ENCODE measurements at regions not wholly inside any gene's neighbourhood (a gene's known extent, or its start where the extent isn't known, plus 50 kb on each side); places are given as distances from the start of the nearest gene placed in this dataset.

- TF ChIP-seq SMC3 (conservative IDR thresholded peaks at IDR 0.05; ENCODE audit: poor library complexity), result no peak
These were observed 632.1 kb upstream of the AADAT start (continued) for GRCh38 chr4:170721812-170722373.

GRCh38 chr4:170716868-170717267 is 627.1 kb upstream of the AADAT start:
- H3K27me3 ChIP-seq (ENCODE audit: insufficient read depth, low read depth, low read length), result no peaks in the 10 kb centered on the region
- no peaks in the 10 kb centered on the region for H4K20me1 ChIP-seq (ENCODE audit: insufficient read depth)
- H2AFZ ChIP-seq (ENCODE audit: low read depth, low read length), result no peak overlapping the region
- H3F3A ChIP-seq (ENCODE audit: insufficient read depth, low read length, poor library complexity, severe bottlenecking), result no peaks in the 10 kb centered on the region
- no peaks in the 10 kb centered on the region for H3K79me2 ChIP-seq (replicated peaks; ENCODE audit: insufficient read depth, low read length)
- H3K9me2 ChIP-seq (ENCODE audit: insufficient read depth, low read length), result no peaks in the 10 kb centered on the region
- H3K36me3 ChIP-seq (ENCODE audit: insufficient read depth, low read length), result no peaks in the 10 kb centered on the region
- H3K4me2 ChIP-seq (ENCODE audit: low read length), result no peak overlapping the region
- no peak overlapping the region for H3K4me3 ChIP-seq (ENCODE audit: low read length)
- H3K9ac ChIP-seq (ENCODE audit: low read length), result no peak overlapping the region
- no peaks in the 10 kb centered on the region for H3K9me3 ChIP-seq (ENCODE audit: low read length)
- TF ChIP-seq MXI1 (conservative IDR thresholded peaks at IDR 0.05; ENCODE audit: poor library complexity, severe bottlenecking), result no peak
- no peak for TF ChIP-seq CTCF (IDR thresholded peaks at IDR 0.05; ENCODE audit: poor library complexity, severe bottlenecking)
- TF ChIP-seq RAD21 (conservative IDR thresholded peaks at IDR 0.05), result no peak
- no peak for TF ChIP-seq EZH2 (IDR thresholded peaks at IDR 0.05; ENCODE audit: borderline replicate concordance, insufficient read depth, low read length, poor library complexity, severe bottlenecking)
- TF ChIP-seq REST (IDR thresholded peaks at IDR 0.05; ENCODE audit: borderline replicate concordance), result no peak
- TF ChIP-seq SMC3 (conservative IDR thresholded peaks at IDR 0.05; ENCODE audit: poor library complexity), result no peak
- TF ChIP-seq EP300 (conservative IDR thresholded peaks at IDR 0.05; ENCODE audit: poor library complexity, severe bottlenecking), result no peak
- no peak for TF ChIP-seq TAF1 (IDR thresholded peaks at IDR 0.05; ENCODE audit: low read depth)
- TF ChIP-seq POLR2AphosphoS5 (IDR thresholded peaks at IDR 0.05), result no peak
- H3K27ac ChIP-seq (ENCODE audit: low read length), result no peak overlapping the region

GRCh38 chr4:170705907-170706306 is 616.2 kb upstream of the AADAT start:
- Histone ChIP-seq H4K20me1 (ENCODE audit: insufficient read depth) (no peaks in the 10 kb centered on the region), H3F3A (ENCODE audit: insufficient read depth, low read length, poor library complexity, severe bottlenecking) (no peaks in the 10 kb centered on the region), H3K9me3 (ENCODE audit: low read length) (no peaks in the 10 kb centered on the region), H2AFZ (ENCODE audit: low read depth, low read length) (no peak overlapping the region), H3K27ac (ENCODE audit: low read length) (no peak overlapping the region), H3K9ac (ENCODE audit: low read length) (no peak overlapping the region), H3K9me2 (ENCODE audit: insufficient read depth, low read length) (no peaks in the 10 kb centered on the region), H3K4me2 (ENCODE audit: low read length) (no peak overlapping the region), H3K27me3 (ENCODE audit: insufficient read depth, low read depth, low read length) (no peaks in the 10 kb centered on the region), H3K79me2 (replicated peaks; ENCODE audit: insufficient read depth, low read length) (no peaks in the 10 kb centered on the region), H3K36me3 (ENCODE audit: insufficient read depth, low read length) (no peaks in the 10 kb centered on the region), H3K4me3 (ENCODE audit: low read length) (no peak overlapping the region)
- TF ChIP-seq POLR2AphosphoS5 (IDR thresholded peaks at IDR 0.05) (no peak), TAF1 (IDR thresholded peaks at IDR 0.05; ENCODE audit: low read depth) (no peak), RAD21 (conservative IDR thresholded peaks at IDR 0.05) (no peak), EP300 (conservative IDR thresholded peaks at IDR 0.05; ENCODE audit: poor library complexity, severe bottlenecking) (no peak), REST (IDR thresholded peaks at IDR 0.05; ENCODE audit: borderline replicate concordance) (no peak), SMC3 (conservative IDR thresholded peaks at IDR 0.05; ENCODE audit: poor library complexity) (no peak), EZH2 (IDR thresholded peaks at IDR 0.05; ENCODE audit: borderline replicate concordance, insufficient read depth, low read length, poor library complexity, severe bottlenecking) (no peak), CTCF (IDR thresholded peaks at IDR 0.05; ENCODE audit: poor library complexity, severe bottlenecking) (no peak), MXI1 (conservative IDR thresholded peaks at IDR 0.05; ENCODE audit: poor library complexity, severe bottlenecking) (no peak)
